Osteocyte (in vitro differentiated cells): ENCODE measurements at regions not wholly inside any gene's neighbourhood (a gene's known extent, or its start where the extent isn't known, plus 50 kb on each side); places are given as distances from the start of the nearest gene placed in this dataset.

Experiments used
- DNase-seq: peaks from one replicate; pipeline ENCODE4 v3.0.0; 2021; ENCODE audit warnings: mixed read lengths; ENCODE audit not compliant: unreplicated experiment; ENCODE audit errors: extremely low spot score
- H3K27ac Mint-ChIP-seq: one replicate; pipeline ENCODE4 v1.8.0; 2021; ENCODE audit warnings: mild to moderate bottlenecking, mixed read lengths; ENCODE audit not compliant: unreplicated experiment
- H3K27me3 Mint-ChIP-seq: one replicate; pipeline ENCODE4 v1.8.0; 2021; ENCODE audit warnings: mixed read lengths; ENCODE audit not compliant: unreplicated experiment
- H3K36me3 Mint-ChIP-seq: one replicate; pipeline ENCODE4 v1.8.0; 2021; ENCODE audit warnings: mixed read lengths; ENCODE audit not compliant: unreplicated experiment
- H3K4me1 Mint-ChIP-seq: one replicate; pipeline ENCODE4 v1.8.0; 2021; ENCODE audit warnings: mixed read lengths; ENCODE audit not compliant: unreplicated experiment
- H3K4me3 Mint-ChIP-seq: one replicate; pipeline ENCODE4 v1.8.0; 2021; ENCODE audit warnings: mild to moderate bottlenecking, moderate library complexity, mixed read lengths; ENCODE audit not compliant: unreplicated experiment
- H3K9me3 Mint-ChIP-seq: one replicate; pipeline ENCODE4 v1.8.0; 2021; ENCODE audit warnings: mixed read lengths; ENCODE audit not compliant: unreplicated experiment
- CTCF ChIP-seq: fragments of 200-600 bp; sonication (generic); IDR thresholded peaks from 2 replicates; pipeline ENCODE4 v1.5.0; 2021; ENCODE audit warnings: antibody characterized with exemption, mild to moderate bottlenecking, moderate library complexity

- no peak overlapping the region for H3K4me3 Mint-ChIP-seq
These were observed 682.6 kb downstream of the HS3ST4 start for GRCh38 chr16:26374279-26374925.

GRCh38 chr16:26382586-26382985, 684.1 kb upstream of the C16orf82 start:
- no peaks in the 10 kb centered on the region for H3K36me3 Mint-ChIP-seq
- no peaks in the 10 kb centered on the region for H3K27me3 Mint-ChIP-seq
- no peak overlapping the region for H3K27ac Mint-ChIP-seq

More at GRCh38 chr16:26374279-26374925, 682.6 kb downstream of the HS3ST4 start:
- Mint-ChIP-seq H3K27ac (no peak overlapping the region), H3K27me3 (no peaks in the 10 kb centered on the region), H3K9me3 (peaks cover 14% of the 10 kb centered on the region), H3K4me1 (no peaks in the 10 kb centered on the region), H3K36me3 (no peaks in the 10 kb centered on the region)
- no peak for TF ChIP-seq CTCF
- no peak for DNase-seq

GRCh38 chr16:26386096-26386495, 680.6 kb upstream of the C16orf82 start:
- H3K27me3 Mint-ChIP-seq = no peaks in the 10 kb centered on the region
- no peak overlapping the region for H3K27ac Mint-ChIP-seq
- no peaks in the 10 kb centered on the region for H3K36me3 Mint-ChIP-seq
- DNase-seq = no peak
- TF ChIP-seq CTCF = no peak
- no peak overlapping the region for H3K4me3 Mint-ChIP-seq
- H3K9me3 Mint-ChIP-seq = peaks cover 15% of the 10 kb centered on the region
- no peaks in the 10 kb centered on the region for H3K4me1 Mint-ChIP-seq

More at GRCh38 chr16:26382586-26382985, 684.1 kb upstream of the C16orf82 start:
- peaks cover 30% of the 10 kb centered on the region for H3K9me3 Mint-ChIP-seq
- H3K4me1 Mint-ChIP-seq = no peaks in the 10 kb centered on the region
- no peak overlapping the region for H3K4me3 Mint-ChIP-seq
- no peak for TF ChIP-seq CTCF
- DNase-seq = no peak

GRCh38 chr16:26391833-26392232, 674.9 kb upstream of the C16orf82 start:
- no peak overlapping the region for H3K27ac Mint-ChIP-seq
- H3K27me3 Mint-ChIP-seq = no peaks in the 10 kb centered on the region
- H3K4me3 Mint-ChIP-seq = no peak overlapping the region
- DNase-seq = no peak
- H3K4me1 Mint-ChIP-seq = no peaks in the 10 kb centered on the region
- H3K36me3 Mint-ChIP-seq = no peaks in the 10 kb centered on the region
- TF ChIP-seq CTCF = no peak
- H3K9me3 Mint-ChIP-seq = peaks cover 14% of the 10 kb centered on the region

- no peaks in the 10 kb centered on the region for H3K4me1 Mint-ChIP-seq
- no peaks in the 10 kb centered on the region for H3K27me3 Mint-ChIP-seq
- no peak overlapping the region for H3K4me3 Mint-ChIP-seq
- no peaks in the 10 kb centered on the region for H3K36me3 Mint-ChIP-seq
- H3K27ac Mint-ChIP-seq = no peak overlapping the region
- TF ChIP-seq CTCF = no peak
- DNase-seq = no peak
- H3K9me3 Mint-ChIP-seq = peaks cover 17% of the 10 kb centered on the region
These were observed 672.3 kb upstream of the C16orf82 start for GRCh38 chr16:26394409-26394808.
